HCT116 (cell line): ENCODE measurements at regions not wholly inside any gene's neighbourhood (a gene's known extent, or its start where the extent isn't known, plus 50 kb on each side); places are given as distances from the start of the nearest gene placed in this dataset.

ENCODE experiments used
- ATAC-seq: fragments of 200-7000 bp; cut with Tn5 transposase; 2 replicates; pipeline ENCODE4 v1.9.1; 2020; ENCODE audit warnings: mild to moderate bottlenecking, moderate library complexity
- BruUV-seq: library from RNA; stranded (reverse); fragments of 400-500 nt; replicated peaks from 2 replicates; lab custom pipeline; 2021; lab: Mats Ljungman, UMichigan
- CTCF ChIA-PET: fragments of 300-600 bp; sonication (Branson Sonifier 250); formaldehyde crosslinking; loops from one replicate; lab custom pipeline; 2021; ENCODE audit warnings: antibody characterized with exemption; lab: Charles Lee
- POLR2A ChIA-PET: fragments of 300-600, 350-600 bp; sonication (Branson Sonifier 250); formaldehyde crosslinking; loops from one replicate; lab custom pipeline; 2021; ENCODE audit warnings: antibody characterized with exemption; lab: Charles Lee
- RAD21 ChIA-PET, 2 experiments: fragments of 300-600 bp; sonication (Branson Sonifier 250); formaldehyde crosslinking; loops; one replicate each; lab custom pipeline; 2023; ENCODE audit warnings: low total read pairs in 2 of 2; ENCODE audit not compliant: uncharacterized antibody in 2 of 2, unreplicated experiment in 2 of 2, low non-redundant PET in 1 of 2; lab: Charles Lee
- DNase-seq: peaks from one replicate; pipeline ENCODE4 v3.0.0-alpha.2; 2010; ENCODE audit warnings: low read depth, low spot score
- H2AFZ ChIP-seq: fragments of 200-600 bp; shearing (Covaris generic), sonication (generic); 2 replicates; pipeline ENCODE4 v1.6.1; 2017; ENCODE audit warnings: low read depth, mixed run types, mixed read lengths, antibody characterized with exemption, low read length; ENCODE audit not compliant: poor library complexity, severe bottlenecking
- H3K27ac ChIP-seq: 2 replicates; pipeline ENCODE4 v1.5.1; 2012; ENCODE audit warnings: low read depth, low read length
- H3K27me3 ChIP-seq: fragments of 200-600 bp; sonication (generic); 2 replicates; pipeline ENCODE4 v1.6.1; 2016; ENCODE audit warnings: mixed run types, low read length, mixed read lengths; ENCODE audit not compliant: insufficient read depth
- H3K36me3 ChIP-seq, 2 experiments: fragments of 200-500 bp in 1 of 2; fragments of 200-600 bp in 1 of 2; sonication (Bioruptor generic) in 1 of 2; sonication (generic) in 1 of 2; 2 replicates each; pipeline versions ENCODE4 v1.5.1 to v1.6.1; 2014 to 2016; ENCODE audit warnings: low read length in 2 of 2, inconsistent platforms in 1 of 2, mixed read lengths in 1 of 2, mixed run types in 1 of 2; ENCODE audit not compliant: insufficient read depth in 2 of 2, control insufficient read depth in 1 of 2
- H3K4me1 ChIP-seq, 2 experiments: fragments of 200-600 bp in 1 of 2; sonication (generic) in 1 of 2; 2 replicates each; pipeline versions ENCODE4 v1.5.1 to v1.6.1; 2012 to 2017; ENCODE audit warnings: low read length in 2 of 2, inconsistent platforms in 1 of 2, mild to moderate bottlenecking in 1 of 2, mixed read lengths in 1 of 2, mixed run types in 1 of 2, moderate library complexity in 1 of 2; ENCODE audit not compliant: insufficient read depth in 2 of 2, control insufficient read depth in 1 of 2
- H3K4me2 ChIP-seq: fragments of 200-600 bp; sonication (generic); 2 replicates; pipeline ENCODE4 v1.6.1; 2017; ENCODE audit warnings: mixed run types, low read length, mixed read lengths
- H3K4me3 ChIP-seq, 2 experiments: fragments of 200-600 bp in 1 of 2; sonication (generic) in 1 of 2; replicated peaks in 1 of 2; 2 replicates each; pipeline ENCODE4 v1.5.1; 2011 to 2016; ENCODE audit warnings: low read length in 2 of 2, control low read depth in 1 of 2, low read depth in 1 of 2, mild to moderate bottlenecking in 1 of 2, mixed read lengths in 1 of 2, mixed run types in 1 of 2
- H3K79me2 ChIP-seq: fragments of 200-600 bp; sonication (generic); 2 replicates; pipeline ENCODE4 v1.6.1; 2017; ENCODE audit warnings: mild to moderate bottlenecking, mixed run types, low read length, moderate library complexity, mixed read lengths; ENCODE audit not compliant: insufficient read depth
- H3K9ac ChIP-seq: fragments of 200-600 bp; sonication (generic); 2 replicates; pipeline ENCODE4 v1.6.1; 2016; ENCODE audit warnings: low read length, mixed read lengths
- H3K9me2 ChIP-seq: fragments of 200-600 bp; sonication (generic), shearing (Covaris generic); 2 replicates; pipeline ENCODE4 v1.6.1; 2017; ENCODE audit warnings: mixed run types, mild to moderate bottlenecking, moderate library complexity; ENCODE audit not compliant: insufficient read depth
- H3K9me3 ChIP-seq, 2 experiments: fragments of 200-500 bp in 1 of 2; fragments of 200-600 bp in 1 of 2; sonication (Bioruptor generic) in 1 of 2; sonication (generic) in 1 of 2; 2 replicates each; pipeline ENCODE4 v1.6.1; 2014 to 2017; ENCODE audit warnings: low read length in 2 of 2, mixed read lengths in 2 of 2, inconsistent platforms in 1 of 2, low read depth in 1 of 2, mild to moderate bottlenecking in 1 of 2, mixed run types in 1 of 2, moderate library complexity in 1 of 2; ENCODE audit not compliant: control insufficient read depth in 1 of 2, insufficient read depth in 1 of 2
- H4K20me1 ChIP-seq: fragments of 200-600 bp; sonication (generic), shearing (Covaris generic); 2 replicates; pipeline ENCODE4 v1.6.1; 2017; ENCODE audit warnings: mixed run types, mild to moderate bottlenecking, moderate library complexity; ENCODE audit not compliant: insufficient read depth
- CEBPB ChIP-seq: IDR thresholded peaks from 2 replicates; pipeline ENCODE4 v1.6.1; 2012; ENCODE audit warnings: low read depth
- CTCF ChIP-seq, 3 experiments: fragments of 200-600 bp in 1 of 3; sonication (generic) in 1 of 3; IDR thresholded peaks in 2 of 3; conservative IDR thresholded peaks in 1 of 3; 2 replicates each; pipeline ENCODE4 v1.5.1; 2012 to 2017; ENCODE audit warnings: low read depth in 2 of 3, low read length in 2 of 3, antibody characterized with exemption in 1 of 3, borderline replicate concordance in 1 of 3, control low read depth in 1 of 3, mild to moderate bottlenecking in 1 of 3, mixed read lengths in 1 of 3, mixed run types in 1 of 3, moderate library complexity in 1 of 3; ENCODE audit not compliant: insufficient read depth in 1 of 3
- EGR1 ChIP-seq: IDR thresholded peaks from 2 replicates; pipeline ENCODE4 v1.6.1; 2012; ENCODE audit warnings: low read depth
- EZH2 ChIP-seq: fragments of 200-600 bp; sonication (generic); IDR thresholded peaks from 2 replicates; pipeline ENCODE4 v1.6.1; 2017; ENCODE audit warnings: antibody characterized with exemption, mixed run types
- FOSL1 ChIP-seq: IDR thresholded peaks from 2 replicates; pipeline ENCODE4 v1.6.1; 2012; ENCODE audit warnings: low read depth
- JUND ChIP-seq: IDR thresholded peaks from 2 replicates; pipeline ENCODE4 v1.6.1; 2012
- MAX ChIP-seq: IDR thresholded peaks from 2 replicates; pipeline ENCODE4 v1.6.1; 2012
- POLR2AphosphoS5 ChIP-seq: IDR thresholded peaks from 2 replicates; pipeline ENCODE4 v1.6.1; 2011; ENCODE audit warnings: mild to moderate bottlenecking, low read depth, low read length, moderate library complexity
- RAD21 ChIP-seq: IDR thresholded peaks from 2 replicates; pipeline ENCODE4 v1.6.1; 2012; ENCODE audit warnings: low read depth, mild to moderate bottlenecking
- SIN3A ChIP-seq: IDR thresholded peaks from 2 replicates; pipeline ENCODE4 v1.6.1; 2012; ENCODE audit warnings: low read depth
- SP1 ChIP-seq: IDR thresholded peaks from 2 replicates; pipeline ENCODE4 v1.6.1; 2012; ENCODE audit warnings: low read depth
- TCF7L2 ChIP-seq: IDR thresholded peaks from 2 replicates; pipeline ENCODE4 v1.7.0; 2011; ENCODE audit warnings: borderline replicate concordance, inconsistent platforms; ENCODE audit not compliant: insufficient read depth, insufficient read length; ENCODE audit errors: extremely low read depth
- YY1 ChIP-seq: IDR thresholded peaks from 2 replicates; pipeline ENCODE4 v1.6.1; 2011; ENCODE audit warnings: low read length, low read depth, moderate library complexity, mild to moderate bottlenecking; ENCODE audit not compliant: insufficient replicate concordance; ENCODE audit errors: extremely low read depth
- ZBTB33 ChIP-seq: IDR thresholded peaks from 2 replicates; pipeline ENCODE4 v1.6.1; 2011; ENCODE audit warnings: mild to moderate bottlenecking, low read length, moderate library complexity; ENCODE audit not compliant: insufficient replicate concordance; ENCODE audit errors: extremely low read depth
- ZFX ChIP-seq: fragments of 450-650 bp; IDR thresholded peaks from 2 replicates; pipeline ENCODE4 v1.6.1; 2017
- ZNF274 ChIP-seq: fragments of 200-500 bp; sonication (Bioruptor generic); IDR thresholded peaks from 2 replicates; pipeline ENCODE4 v1.6.1; 2014; ENCODE audit warnings: mild to moderate bottlenecking, low read depth, low read length, inconsistent platforms
- intact Hi-C: fragments of 100-400 bp; cut with micrococcal nuclease; formaldehyde crosslinking; loops from 2 replicates; pipeline ENCODE4 v1.10.0; 2022

DNA sequence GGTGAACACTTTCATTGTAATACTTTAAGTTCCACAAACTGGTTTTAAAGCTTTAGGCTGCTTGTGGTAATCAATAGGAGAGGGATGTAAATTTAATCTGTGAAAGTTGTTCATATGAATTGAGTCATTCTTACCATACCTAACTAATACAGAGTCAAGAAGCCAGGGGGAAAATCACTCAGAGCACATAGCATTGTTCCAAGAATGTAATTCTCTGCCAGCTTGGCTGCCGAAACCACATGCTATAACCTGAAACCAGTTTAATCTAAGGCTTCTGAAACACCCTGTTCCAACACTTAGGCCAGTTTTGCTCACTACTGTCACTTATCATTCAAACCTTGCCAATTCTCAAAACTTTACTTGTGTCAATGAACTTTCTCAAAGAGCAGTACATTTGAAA lies 528.8 kb upstream of the GRAMD2B start:
- ATAC-seq (no peak), DNase-seq (no peak)
- H2AFZ ChIP-seq, result no peak overlapping the region
- no peaks in the 10 kb centered on the region for H3K9me2 ChIP-seq
- intact Hi-C loops, result no loop called here
- no peaks in the 10 kb centered on the region for H3K9me3 ChIP-seq
- H3K27me3 ChIP-seq, result no peaks in the 10 kb centered on the region
- H3K9ac ChIP-seq, result no peak overlapping the region
- H3K36me3 ChIP-seq, result no peaks in the 10 kb centered on the region
- H3K4me3 ChIP-seq, result no peak overlapping the region
- RAD21 ChIA-PET, result no interaction called here
- BruUV-seq, result no TSS peak
- CTCF ChIA-PET, result no interaction called here
- H3K79me2 ChIP-seq, result no peaks in the 10 kb centered on the region
- no peak overlapping the region for H3K27ac ChIP-seq
- H3K4me2 ChIP-seq, result no peak overlapping the region
- POLR2A ChIA-PET, result no interaction called here
- no peaks in the 10 kb centered on the region for H4K20me1 ChIP-seq
- TF ChIP-seq ZBTB33 (no peak), CTCF (IDR thresholded peaks at IDR 0.05 in 2 of 3, conservative IDR thresholded peaks at IDR 0.05 in 1 of 3; ENCODE audit: borderline replicate concordance in 1 of 3, insufficient read depth in 1 of 3, low read depth in 2 of 3, low read length in 2 of 3) (no peak), POLR2AphosphoS5 (no peak), FOSL1 (no peak), TCF7L2 (no peak), ZNF274 (no peak), JUND (no peak), RAD21 (no peak), YY1 (no peak), SP1 (no peak), MAX (no peak), SIN3A (no peak), CEBPB (no peak), EZH2 (no peak), EGR1 (no peak), ZFX (no peak)
- no peaks in the 10 kb centered on the region for H3K4me1 ChIP-seq
